ENCODE measurements at regions not wholly inside any gene's neighbourhood (a gene's known extent, or its start where the extent isn't known, plus 50 kb on each side); places are given as distances from the start of the nearest gene placed in this dataset.

GRCh38 chr12:66044731-66045130 is 85.8 kb downstream of the LLPH start:
- WGBS, 2 donors, result 88 to 92% methylated on average over 4 of the region's 4 CpGs
- no peaks in the 10 kb centered on the region for H3K9me3 ChIP-seq (ENCODE audit: control insufficient read depth in 4 of 4, insufficient read depth in 3 of 4, low read length in 3 of 4)

GRCh38 chr12:66043035-66043434 is 87.5 kb downstream of the LLPH start:
- Histone ChIP-seq H3K4me1 (ENCODE audit: control insufficient read depth in 5 of 5, insufficient read depth in 5 of 5, low read length in 5 of 5) (no peaks in the 10 kb centered on the region), H3K36me3 (ENCODE audit: control insufficient read depth in 4 of 4, insufficient read depth in 4 of 4, low read length in 4 of 4) (no peaks in the 10 kb centered on the region), H3K4me3 (no peak overlapping the region), H3K9me3 (ENCODE audit: control insufficient read depth in 4 of 4, insufficient read depth in 3 of 4, low read length in 3 of 4) (no peaks in the 10 kb centered on the region), H3K9ac (ENCODE audit: insufficient read depth in 1 of 2, low read length in 2 of 2) (no peak overlapping the region), H3K27me3 (ENCODE audit: control insufficient read depth in 3 of 3, insufficient read depth in 3 of 3, low read length in 2 of 3) (no peaks in the 10 kb centered on the region), H3K27ac (ENCODE audit: low read depth in 1 of 2, low read length in 1 of 2) (no peak overlapping the region)
- DNase-seq (no peak), ATAC-seq (ENCODE audit: insufficient read depth, low FRiP score) (no peak)
- TF ChIP-seq CTCF (IDR thresholded peaks at IDR 0.05; ENCODE audit: control extremely low read depth, extremely low read depth), result no peak
- 78 to 87% methylated on average over 3 of the region's 3 CpGs for WGBS, 2 donors

More at GRCh38 chr12:66044731-66045130, 85.8 kb downstream of the LLPH start:
- no peak for TF ChIP-seq CTCF (IDR thresholded peaks at IDR 0.05; ENCODE audit: control extremely low read depth, extremely low read depth)
- Histone ChIP-seq H3K9ac (ENCODE audit: insufficient read depth in 1 of 2, low read length in 2 of 2) (no peak overlapping the region), H3K27me3 (ENCODE audit: control insufficient read depth in 3 of 3, insufficient read depth in 3 of 3, low read length in 2 of 3) (no peaks in the 10 kb centered on the region), H3K4me3 (no peak overlapping the region), H3K27ac (ENCODE audit: low read depth in 1 of 2, low read length in 1 of 2) (no peak overlapping the region), H3K4me1 (ENCODE audit: control insufficient read depth in 5 of 5, insufficient read depth in 5 of 5, low read length in 5 of 5) (no peaks in the 10 kb centered on the region), H3K36me3 (ENCODE audit: control insufficient read depth in 4 of 4, insufficient read depth in 4 of 4, low read length in 4 of 4) (no peaks in the 10 kb centered on the region)
- no peak for DNase-seq
- ATAC-seq (ENCODE audit: insufficient read depth, low FRiP score), result no peak

GRCh38 chr12:66041651-66042363 is 88.7 kb downstream of the LLPH start:
- H3K27me3 ChIP-seq (ENCODE audit: control insufficient read depth in 3 of 3, insufficient read depth in 3 of 3, low read length in 2 of 3), result no peaks in the 10 kb centered on the region
- no peak for TF ChIP-seq CTCF (IDR thresholded peaks at IDR 0.05; ENCODE audit: control extremely low read depth, extremely low read depth)
- no peaks in the 10 kb centered on the region for H3K9me3 ChIP-seq (ENCODE audit: control insufficient read depth in 4 of 4, insufficient read depth in 3 of 4, low read length in 3 of 4)
- 81 to 90% methylated on average over 10 of the region's 10 CpGs for WGBS, 2 donors
- no peak for ATAC-seq (ENCODE audit: insufficient read depth, low FRiP score)
- no peak overlapping the region for H3K9ac ChIP-seq (ENCODE audit: insufficient read depth in 1 of 2, low read length in 2 of 2)
- H3K4me1 ChIP-seq (ENCODE audit: control insufficient read depth in 5 of 5, insufficient read depth in 5 of 5, low read length in 5 of 5), result no peaks in the 10 kb centered on the region
- H3K36me3 ChIP-seq (ENCODE audit: control insufficient read depth in 4 of 4, insufficient read depth in 4 of 4, low read length in 4 of 4), result no peaks in the 10 kb centered on the region
- no peak overlapping the region for H3K27ac ChIP-seq (ENCODE audit: low read depth in 1 of 2, low read length in 1 of 2)
- no peak for DNase-seq
- H3K4me3 ChIP-seq, result no peak overlapping the region

GRCh38 chr12:66036317-66036716 is 94.2 kb downstream of the LLPH start:
- Histone ChIP-seq H3K27me3 (ENCODE audit: control insufficient read depth in 3 of 3, insufficient read depth in 3 of 3, low read length in 2 of 3) (no peaks in the 10 kb centered on the region), H3K27ac (ENCODE audit: low read depth in 1 of 2, low read length in 1 of 2) (peak overlapping the region in 1 of 2 donors; percentile 75), H3K4me1 (ENCODE audit: control insufficient read depth in 5 of 5, insufficient read depth in 5 of 5, low read length in 5 of 5) (peaks cover 0 to 5% (median 2%) of the 10 kb centered on the region in 5 donors), H3K9me3 (ENCODE audit: control insufficient read depth in 4 of 4, insufficient read depth in 3 of 4, low read length in 3 of 4) (no peaks in the 10 kb centered on the region), H3K36me3 (ENCODE audit: control insufficient read depth in 4 of 4, insufficient read depth in 4 of 4, low read length in 4 of 4) (no peaks in the 10 kb centered on the region), H3K4me3 (no peak overlapping the region), H3K9ac (ENCODE audit: insufficient read depth in 1 of 2, low read length in 2 of 2) (no peak overlapping the region)
- DNase-seq (peak; percentile 16 to 63 (median 35)), ATAC-seq (ENCODE audit: insufficient read depth, low FRiP score) (peak; percentile 6)
- no peak for TF ChIP-seq CTCF (IDR thresholded peaks at IDR 0.05; ENCODE audit: control extremely low read depth, extremely low read depth)
- WGBS, 2 donors, result 30 to 64% methylated on average over 4 of the region's 4 CpGs

All from lung (tissue), 11 donors.